ENCODE measurements at regions not wholly inside any gene's neighbourhood (a gene's known extent, or its start where the extent isn't known, plus 50 kb on each side); places are given as distances from the start of the nearest gene placed in this dataset.

DNA sequence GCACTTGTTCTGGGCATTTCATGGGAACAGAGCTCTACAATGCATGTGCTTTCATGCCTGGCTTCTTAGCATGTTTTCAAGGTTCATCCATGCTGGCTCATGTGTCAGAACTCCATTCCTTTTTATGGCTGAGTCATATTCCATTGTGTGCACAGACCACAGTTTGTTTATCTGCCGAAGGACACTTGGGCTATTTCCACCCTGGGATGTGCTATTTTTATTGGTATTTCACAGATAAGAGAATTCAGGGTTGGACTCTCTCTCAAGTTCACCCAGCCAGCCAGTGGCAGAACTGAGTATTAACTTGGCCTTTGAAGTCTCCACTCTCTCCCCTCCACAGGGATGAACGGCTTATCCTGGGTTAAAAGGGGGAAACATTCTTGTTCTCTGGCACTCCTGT is 190.7 kb upstream of the GPR26 start:
- TF ChIP-seq GATA2 (IDR thresholded peaks at IDR 0.05; ENCODE audit: low read depth, low read length): no peak
- no peak for TF ChIP-seq GATA3 (IDR thresholded peaks at IDR 0.05; ENCODE audit: low read depth, low read length)
